ENCODE measurements at regions not wholly inside any gene's neighbourhood (a gene's known extent, or its start where the extent isn't known, plus 50 kb on each side); places are given as distances from the start of the nearest gene placed in this dataset.

- no peak for TF ChIP-seq EZH2 (optimal IDR thresholded peaks at IDR 0.05; ENCODE audit: low read depth, low read length)
- TF ChIP-seq CTCF (IDR thresholded peaks at IDR 0.05; ENCODE audit: low read length): no peak
- no peak for TF ChIP-seq EZH2phosphoT487 (IDR thresholded peaks at IDR 0.05; ENCODE audit: low read length)
These were observed 468.0 kb downstream of the COL11A1 start for GRCh38 chr1:102640312-102640711.

Data from MM.1S (cell line).